ENCODE measurements at regions not wholly inside any gene's neighbourhood (a gene's known extent, or its start where the extent isn't known, plus 50 kb on each side); places are given as distances from the start of the nearest gene placed in this dataset.
"Not testable (repeated sequence)": the region's sequence is repeated elsewhere in the genome, so short reads cannot be mapped to it uniquely, and the experiment has no call there.

DNA sequence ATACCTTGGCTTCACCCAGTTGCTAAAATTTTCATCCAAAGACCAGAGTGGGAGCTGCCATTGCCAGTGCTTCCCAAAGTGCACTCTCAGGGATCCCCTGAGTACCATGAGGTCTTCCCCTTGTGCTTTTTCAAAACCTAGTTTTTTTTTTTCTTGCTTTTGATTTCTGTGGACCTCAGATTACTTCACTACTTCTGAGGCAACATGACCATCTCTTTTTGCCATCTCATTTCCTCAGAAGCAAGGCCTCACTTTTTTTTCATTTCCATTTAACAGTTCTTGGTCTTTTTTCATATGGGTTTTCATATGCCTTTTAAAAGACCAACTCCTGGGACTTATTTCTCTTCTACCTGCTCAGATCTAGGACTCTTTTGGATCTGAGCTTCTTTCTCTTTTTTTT, 64.1 kb upstream of the MMS22L start:
- TF ChIP-seq GATA1 (IDR thresholded peaks at IDR 0.05; ENCODE audit: low read depth, low read length) (no peak), POLR2A (IDR thresholded peaks at IDR 0.05; ENCODE audit: low read length) (no peak)
- DNase-seq = no peak

- no peak for TF ChIP-seq POLR2A (IDR thresholded peaks at IDR 0.05; ENCODE audit: low read length)
- TF ChIP-seq GATA1 (IDR thresholded peaks at IDR 0.05; ENCODE audit: low read depth, low read length) = no peak
- no peak for DNase-seq
Observed at GRCh38 chr6:97361286-97361685, 78.3 kb upstream of the MMS22L start.

DNA sequence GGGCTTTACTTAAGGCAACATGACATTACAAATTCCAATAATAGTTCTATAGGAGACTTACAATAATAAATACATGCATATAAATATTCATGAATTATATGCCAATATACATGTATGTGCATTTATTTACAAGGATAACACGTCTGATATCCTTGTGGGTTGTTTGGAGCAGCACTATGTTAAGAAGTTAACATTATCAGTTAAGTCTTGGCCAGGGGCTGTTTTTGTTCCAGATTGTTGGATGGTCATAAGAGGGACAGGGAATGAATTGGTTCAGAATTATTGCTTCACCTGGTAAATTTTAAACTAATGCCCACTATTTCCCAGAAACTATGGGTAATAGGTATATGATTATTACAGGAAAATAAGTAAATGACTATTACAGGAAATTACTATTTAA, 81.3 kb upstream of the MMS22L start:
- no peak for TF ChIP-seq GATA1 (IDR thresholded peaks at IDR 0.05; ENCODE audit: low read depth, low read length)
- no peak for TF ChIP-seq POLR2A (IDR thresholded peaks at IDR 0.05; ENCODE audit: low read length)

DNA sequence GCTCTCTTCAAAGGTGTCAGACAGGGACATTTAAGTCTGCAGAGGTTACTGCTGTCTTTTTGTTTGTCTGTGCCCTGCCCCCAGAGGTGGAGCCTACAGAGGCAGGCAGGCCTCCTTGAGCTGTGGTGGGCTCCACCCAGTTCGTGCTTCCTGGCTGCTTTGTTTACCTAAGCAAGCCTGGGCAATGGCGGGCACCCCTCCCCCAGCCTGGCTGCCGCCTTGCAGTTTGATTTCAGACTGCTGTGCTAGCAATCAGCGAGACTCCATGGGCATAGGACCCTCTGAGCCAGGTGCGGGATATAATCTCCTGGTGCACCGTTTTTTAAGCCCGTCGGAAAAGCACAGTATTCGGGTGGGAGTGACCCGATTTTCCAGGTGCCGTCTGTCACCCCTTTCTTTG, 99.1 kb upstream of the MMS22L start:
- not testable (repeated sequence) for DNase-seq

More for the DNA sequence above, 81.3 kb upstream of the MMS22L start:
- no peak for DNase-seq

GRCh38 chr6:97392735-97393134, 109.7 kb upstream of the MMS22L start:
- TF ChIP-seq POLR2A (IDR thresholded peaks at IDR 0.05; ENCODE audit: low read length) = no peak
- no peak for TF ChIP-seq GATA1 (IDR thresholded peaks at IDR 0.05; ENCODE audit: low read depth, low read length)
- no peak for DNase-seq

DNA sequence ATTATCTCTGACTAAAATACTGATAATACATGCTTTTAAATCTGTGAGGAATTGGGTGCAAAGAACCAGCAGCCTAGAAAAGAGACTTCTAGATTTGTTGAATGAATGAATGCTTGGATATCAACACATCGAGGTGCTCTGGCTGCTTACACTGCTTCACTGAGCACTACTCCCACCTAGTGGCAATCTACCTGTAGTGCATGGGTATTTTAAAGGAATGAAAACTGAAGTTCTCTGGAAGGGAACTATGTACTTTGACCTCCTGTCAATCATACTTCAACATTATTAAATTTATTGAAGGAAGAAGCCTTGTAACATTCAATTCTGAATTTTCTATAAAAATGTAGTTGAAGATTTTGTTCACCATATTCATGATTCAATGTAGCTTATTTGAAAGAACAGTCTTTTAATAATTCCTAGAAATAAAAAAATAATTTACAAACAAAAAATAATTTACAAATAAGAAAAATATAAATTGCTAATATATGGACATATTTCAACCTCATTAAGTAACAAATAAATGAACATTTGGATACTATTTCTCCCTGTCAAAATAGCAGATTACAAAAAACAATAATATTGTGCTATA, 111.2 kb upstream of the MMS22L start:
- TF ChIP-seq GATA1 (IDR thresholded peaks at IDR 0.05; ENCODE audit: low read depth, low read length) (no peak), POLR2A (IDR thresholded peaks at IDR 0.05; ENCODE audit: low read length) (no peak)
- DNase-seq = peak; percentile 70 to 81

- DNase-seq = no peak
Observed at GRCh38 chr6:97396880-97397279, 113.9 kb upstream of the MMS22L start.

DNA sequence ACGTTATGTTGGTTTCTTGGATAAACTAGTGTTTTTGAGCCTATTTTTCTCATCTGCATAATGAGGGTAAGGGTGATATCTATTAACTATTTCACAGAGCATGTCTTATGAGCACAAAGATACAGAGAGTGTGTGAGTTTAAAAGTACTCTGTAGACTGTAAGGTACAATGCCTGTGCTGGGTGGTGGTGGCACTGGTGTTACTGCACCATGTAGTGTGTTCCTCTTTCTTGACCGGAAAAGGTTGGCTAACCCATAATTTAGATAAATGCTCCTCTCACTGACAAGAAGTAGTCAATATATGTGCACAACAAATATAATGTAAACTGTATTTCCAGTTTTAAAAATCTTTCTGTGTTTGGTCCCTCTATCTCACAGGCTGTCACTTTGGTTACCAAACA, 116.2 kb upstream of the MMS22L start:
- DNase-seq = no peak
- TF ChIP-seq POLR2A (IDR thresholded peaks at IDR 0.05; ENCODE audit: low read length) = no peak
- no peak for TF ChIP-seq GATA1 (IDR thresholded peaks at IDR 0.05; ENCODE audit: low read depth, low read length)

More at GRCh38 chr6:97396880-97397279, 113.9 kb upstream of the MMS22L start:
- TF ChIP-seq POLR2A (IDR thresholded peaks at IDR 0.05; ENCODE audit: low read length) = no peak
- no peak for TF ChIP-seq GATA1 (IDR thresholded peaks at IDR 0.05; ENCODE audit: low read depth, low read length)

GRCh38 chr6:97401533-97401932, 118.5 kb upstream of the MMS22L start:
- DNase-seq = no peak

GRCh38 chr6:97405818-97406409, 122.9 kb upstream of the MMS22L start:
- no peak for DNase-seq
- TF ChIP-seq GATA1 (IDR thresholded peaks at IDR 0.05; ENCODE audit: low read depth, low read length) (no peak), POLR2A (IDR thresholded peaks at IDR 0.05; ENCODE audit: low read length) (no peak)

More at GRCh38 chr6:97401533-97401932, 118.5 kb upstream of the MMS22L start:
- TF ChIP-seq POLR2A (IDR thresholded peaks at IDR 0.05; ENCODE audit: low read length) (no peak), GATA1 (IDR thresholded peaks at IDR 0.05; ENCODE audit: low read depth, low read length) (no peak)

DNA sequence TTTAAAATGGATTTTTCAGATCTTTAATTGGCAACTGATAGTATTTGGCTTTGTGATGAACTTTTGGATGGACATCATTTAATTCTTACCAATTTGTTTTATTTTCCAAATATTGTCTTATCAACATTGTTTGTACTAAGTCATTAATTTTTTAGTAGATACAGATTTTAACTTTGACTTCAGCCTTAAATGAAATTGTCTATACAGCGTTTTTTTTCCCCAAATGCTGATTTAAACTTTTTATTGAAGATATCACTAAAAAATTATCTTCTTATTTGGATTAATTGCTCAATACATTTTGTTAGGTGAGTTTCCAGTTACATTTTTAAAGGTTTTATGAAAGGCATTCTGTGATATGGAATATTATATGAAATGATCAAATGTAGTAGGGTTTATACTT, 123.6 kb upstream of the MMS22L start:
- TF ChIP-seq GATA1 (IDR thresholded peaks at IDR 0.05; ENCODE audit: low read depth, low read length) = no peak
- no peak for TF ChIP-seq POLR2A (IDR thresholded peaks at IDR 0.05; ENCODE audit: low read length)

GRCh38 chr6:97411610-97412009, 128.6 kb upstream of the MMS22L start:
- no peak for DNase-seq
- TF ChIP-seq POLR2A (IDR thresholded peaks at IDR 0.05; ENCODE audit: low read length) (no peak), GATA1 (IDR thresholded peaks at IDR 0.05; ENCODE audit: low read depth, low read length) (no peak)

More for the DNA sequence above, 123.6 kb upstream of the MMS22L start:
- no peak for DNase-seq

DNA sequence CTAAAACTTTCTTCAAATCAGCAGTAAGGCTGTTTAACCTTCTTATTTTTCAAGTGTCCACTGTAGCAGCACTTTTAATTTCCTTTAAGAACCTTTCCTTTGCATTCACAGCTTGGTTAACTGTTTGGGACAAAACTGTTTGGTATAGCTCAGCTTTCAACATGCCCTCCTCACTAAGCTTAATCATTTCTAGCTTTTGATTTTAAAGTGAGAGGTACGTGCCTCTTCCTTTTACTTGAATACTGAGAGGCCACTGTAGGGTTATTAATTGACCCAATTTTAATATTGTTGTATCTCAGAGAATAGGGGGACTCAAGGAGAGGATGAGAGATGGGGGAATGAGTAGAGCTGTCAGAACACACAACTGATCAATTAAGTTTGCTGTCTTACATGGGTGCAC, 129.5 kb upstream of the MMS22L start:
- no peak for DNase-seq
- TF ChIP-seq GATA1 (IDR thresholded peaks at IDR 0.05; ENCODE audit: low read depth, low read length) (no peak), POLR2A (IDR thresholded peaks at IDR 0.05; ENCODE audit: low read length) (no peak)

- TF ChIP-seq POLR2A (IDR thresholded peaks at IDR 0.05; ENCODE audit: low read length) (no peak), GATA1 (IDR thresholded peaks at IDR 0.05; ENCODE audit: low read depth, low read length) (no peak)
- DNase-seq = no peak
Observed at GRCh38 chr6:97422171-97422570, 139.2 kb upstream of the MMS22L start.

DNA sequence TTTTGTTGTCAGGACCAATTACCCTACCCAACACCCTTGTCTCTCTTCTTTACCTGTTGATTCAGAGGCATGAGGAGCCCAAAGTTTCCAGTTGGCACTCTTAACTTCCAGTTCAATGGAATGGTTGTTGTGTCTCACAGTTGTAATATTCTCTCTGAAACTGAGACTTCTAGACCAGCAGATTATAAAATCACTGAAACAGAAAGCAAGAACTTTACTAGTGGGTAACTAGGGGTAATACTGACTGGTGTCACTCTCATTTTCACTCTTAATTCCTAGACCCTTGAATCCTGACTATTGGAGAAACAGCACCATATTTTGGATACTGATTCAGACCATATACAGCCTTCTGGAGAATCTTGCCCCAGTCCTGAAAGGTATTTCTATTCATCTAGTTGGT, 140.2 kb upstream of the MMS22L start:
- no peak for DNase-seq
- TF ChIP-seq POLR2A (IDR thresholded peaks at IDR 0.05; ENCODE audit: low read length) (no peak), GATA1 (IDR thresholded peaks at IDR 0.05; ENCODE audit: low read depth, low read length) (no peak)
